ENCODE measurements at regions not wholly inside any gene's neighbourhood (a gene's known extent, or its start where the extent isn't known, plus 50 kb on each side); places are given as distances from the start of the nearest gene placed in this dataset.

- no peak for TF ChIP-seq CTCF (IDR thresholded peaks at IDR 0.05; ENCODE audit: insufficient read depth, low read depth, low read length)
- no peak for TF ChIP-seq EZH2 (IDR thresholded peaks at IDR 0.05; ENCODE audit: insufficient read depth, low read length)
- H3K27me3 Mint-ChIP-seq (ENCODE audit: low read depth, unreplicated experiment) = no peaks in the 10 kb centered on the region
Measured at GRCh38 chr9:22379272-22379671, 67.4 kb upstream of the DMRTA1 start.

GRCh38 chr9:22381170-22381569 lies 65.5 kb upstream of the DMRTA1 start:
- Mint-ChIP-seq H3K4me1 (ENCODE audit: low read depth, unreplicated experiment) (peaks cover 13% of the 10 kb centered on the region), H3K36me3 (ENCODE audit: low read depth, unreplicated experiment) (peaks cover 4% of the 10 kb centered on the region), H3K27me3 (ENCODE audit: low read depth, unreplicated experiment) (no peaks in the 10 kb centered on the region), H3K9me3 (ENCODE audit: unreplicated experiment) (no peaks in the 10 kb centered on the region), H3K4me3 (ENCODE audit: unreplicated experiment) (no peak overlapping the region), H3K27ac (ENCODE audit: unreplicated experiment) (no peak overlapping the region)
- Histone ChIP-seq H3K4me1 (ENCODE audit: insufficient read depth, low read length) (no peaks in the 10 kb centered on the region), H3K27me3 (ENCODE audit: insufficient read depth, low read length) (no peaks in the 10 kb centered on the region), H2AFZ (ENCODE audit: low read depth, low read length) (no peak overlapping the region), H3K4me2 (ENCODE audit: low read length) (no peak overlapping the region), H3K4me3 (ENCODE audit: insufficient read depth, low read depth, low read length) (no peak overlapping the region), H3K9me3 (ENCODE audit: insufficient read depth, low read depth, low read length) (no peaks in the 10 kb centered on the region), H3K36me3 (ENCODE audit: insufficient read depth, low read length) (no peaks in the 10 kb centered on the region), H3K27ac (ENCODE audit: low read depth, low read length) (no peak overlapping the region), H3K79me2 (ENCODE audit: insufficient read depth, low read length) (no peaks in the 10 kb centered on the region), H3K9ac (ENCODE audit: low read length) (no peak overlapping the region), H4K20me1 (ENCODE audit: insufficient read depth, low read length) (no peaks in the 10 kb centered on the region)
- DNase-seq (ENCODE audit: low read depth) (no peak), FAIRE-seq (no peak)
- TF ChIP-seq EZH2 (IDR thresholded peaks at IDR 0.05; ENCODE audit: insufficient read depth, low read length) = no peak
- no peak for TF ChIP-seq CTCF (IDR thresholded peaks at IDR 0.05; ENCODE audit: insufficient read depth, low read depth, low read length)

More at GRCh38 chr9:22379272-22379671, 67.4 kb upstream of the DMRTA1 start:
- H3K4me1 Mint-ChIP-seq (ENCODE audit: low read depth, unreplicated experiment) = peaks cover 13% of the 10 kb centered on the region
- no peak overlapping the region for H3K27ac ChIP-seq (ENCODE audit: low read depth, low read length)
- no peaks in the 10 kb centered on the region for H4K20me1 ChIP-seq (ENCODE audit: insufficient read depth, low read length)
- no peaks in the 10 kb centered on the region for H3K4me1 ChIP-seq (ENCODE audit: insufficient read depth, low read length)
- H3K9me3 Mint-ChIP-seq (ENCODE audit: unreplicated experiment) = no peaks in the 10 kb centered on the region
- no peaks in the 10 kb centered on the region for H3K9me3 ChIP-seq (ENCODE audit: insufficient read depth, low read depth, low read length)
- H3K79me2 ChIP-seq (ENCODE audit: insufficient read depth, low read length) = no peaks in the 10 kb centered on the region
- no peaks in the 10 kb centered on the region for H3K36me3 ChIP-seq (ENCODE audit: insufficient read depth, low read length)
- H3K27me3 ChIP-seq (ENCODE audit: insufficient read depth, low read length) = no peaks in the 10 kb centered on the region
- FAIRE-seq (no peak), DNase-seq (ENCODE audit: low read depth) (no peak)
- H3K4me3 Mint-ChIP-seq (ENCODE audit: unreplicated experiment) = no peak overlapping the region
- H3K4me2 ChIP-seq (ENCODE audit: low read length) = no peak overlapping the region
- peaks cover 1% of the 10 kb centered on the region for H3K36me3 Mint-ChIP-seq (ENCODE audit: low read depth, unreplicated experiment)
- no peak overlapping the region for H2AFZ ChIP-seq (ENCODE audit: low read depth, low read length)
- no peak overlapping the region for H3K9ac ChIP-seq (ENCODE audit: low read length)
- no peak overlapping the region for H3K4me3 ChIP-seq (ENCODE audit: insufficient read depth, low read depth, low read length)
- H3K27ac Mint-ChIP-seq (ENCODE audit: unreplicated experiment) = no peak overlapping the region

- no peaks in the 10 kb centered on the region for H3K4me1 ChIP-seq (ENCODE audit: insufficient read depth, low read length)
Measured at GRCh38 chr9:22382331-22382730, 64.3 kb upstream of the DMRTA1 start.

More at GRCh38 chr9:22382331-22382730, 64.3 kb upstream of the DMRTA1 start:
- H3K27me3 Mint-ChIP-seq (ENCODE audit: low read depth, unreplicated experiment) = no peaks in the 10 kb centered on the region
- H3K9ac ChIP-seq (ENCODE audit: low read length) = no peak overlapping the region
- H4K20me1 ChIP-seq (ENCODE audit: insufficient read depth, low read length) = no peaks in the 10 kb centered on the region
- H3K4me3 ChIP-seq (ENCODE audit: insufficient read depth, low read depth, low read length) = no peak overlapping the region
- no peak for FAIRE-seq
- no peak overlapping the region for H2AFZ ChIP-seq (ENCODE audit: low read depth, low read length)
- TF ChIP-seq CTCF (IDR thresholded peaks at IDR 0.05; ENCODE audit: insufficient read depth, low read depth, low read length) (no peak), EZH2 (IDR thresholded peaks at IDR 0.05; ENCODE audit: insufficient read depth, low read length) (no peak)
- no peaks in the 10 kb centered on the region for H3K9me3 Mint-ChIP-seq (ENCODE audit: unreplicated experiment)
- no peak overlapping the region for H3K27ac ChIP-seq (ENCODE audit: low read depth, low read length)
- H3K36me3 Mint-ChIP-seq (ENCODE audit: low read depth, unreplicated experiment) = peaks cover 3% of the 10 kb centered on the region
- no peaks in the 10 kb centered on the region for H3K9me3 ChIP-seq (ENCODE audit: insufficient read depth, low read depth, low read length)
- no peaks in the 10 kb centered on the region for H3K27me3 ChIP-seq (ENCODE audit: insufficient read depth, low read length)
- DNase-seq (ENCODE audit: low read depth) = no peak
- no peak overlapping the region for H3K27ac Mint-ChIP-seq (ENCODE audit: unreplicated experiment)
- no peaks in the 10 kb centered on the region for H3K79me2 ChIP-seq (ENCODE audit: insufficient read depth, low read length)
- H3K4me3 Mint-ChIP-seq (ENCODE audit: unreplicated experiment) = no peak overlapping the region
- H3K4me1 Mint-ChIP-seq (ENCODE audit: low read depth, unreplicated experiment) = peaks cover 13% of the 10 kb centered on the region
- no peak overlapping the region for H3K4me2 ChIP-seq (ENCODE audit: low read length)
- no peaks in the 10 kb centered on the region for H3K36me3 ChIP-seq (ENCODE audit: insufficient read depth, low read length)

Data from astrocyte (in vitro differentiated cells and primary cell).